Neural progenitor cell (in vitro differentiated cells): ENCODE measurements at regions not wholly inside any gene's neighbourhood (a gene's known extent, or its start where the extent isn't known, plus 50 kb on each side); places are given as distances from the start of the nearest gene placed in this dataset.

Experiments used
- DNase-seq: peaks from one replicate; pipeline ENCODE4 v3.0.0-alpha.2; 2016; ENCODE audit warnings: low spot score
- H2AFZ ChIP-seq: fragments of 200-600 bp; sonication (generic); replicated peaks from 2 replicates; pipeline ENCODE4 v1.6.1; 2016; ENCODE audit warnings: antibody characterized with exemption
- H3F3A ChIP-seq: fragments of 200-600 bp; sonication (generic); 2 replicates; pipeline ENCODE4 v1.6.1; 2016; ENCODE audit warnings: antibody characterized with exemption, low read depth
- H3K27ac ChIP-seq: fragments of 200-600 bp; sonication (generic); 2 replicates; pipeline ENCODE4 v1.5.1; 2016; ENCODE audit warnings: mild to moderate bottlenecking
- H3K27me3 ChIP-seq: fragments of 200-600 bp; sonication (generic); 2 replicates; pipeline ENCODE4 v1.6.1; 2016; ENCODE audit warnings: mild to moderate bottlenecking, moderate library complexity
- H3K36me3 ChIP-seq: fragments of 200-600 bp; sonication (generic); 2 replicates; pipeline ENCODE4 v1.5.1; 2016
- H3K4me1 ChIP-seq: fragments of 200-600 bp; sonication (generic); 2 replicates; pipeline ENCODE4 v1.6.1; 2016; ENCODE audit warnings: mixed run types
- H3K4me2 ChIP-seq: fragments of 200-600 bp; sonication (generic); 2 replicates; pipeline ENCODE4 v1.6.1; 2016
- H3K4me3 ChIP-seq: fragments of 200-600 bp; sonication (generic); 2 replicates; pipeline ENCODE4 v1.5.1; 2016
- H3K79me2 ChIP-seq: fragments of 200-600 bp; sonication (generic); 2 replicates; pipeline ENCODE4 v1.6.1; 2016; ENCODE audit warnings: low read depth
- H3K9ac ChIP-seq: fragments of 200-600 bp; sonication (generic); 2 replicates; pipeline ENCODE4 v1.6.1; 2016
- H3K9me3 ChIP-seq: fragments of 200-600 bp; sonication (generic); 2 replicates; pipeline ENCODE4 v1.5.1; 2016; ENCODE audit warnings: low read depth
- H4K20me1 ChIP-seq: fragments of 200-600 bp; sonication (generic); 2 replicates; pipeline ENCODE4 v1.6.1; 2016; ENCODE audit warnings: low read depth
- H3K27ac Mint-ChIP-seq: 3 replicates; pipeline ENCODE4 v1.8.0; 2021; ENCODE audit warnings: mixed read lengths
- H3K27me3 Mint-ChIP-seq: 2 replicates; pipeline ENCODE4 v1.8.0; 2022; ENCODE audit warnings: low read depth, mild to moderate bottlenecking, inconsistent platforms, moderate library complexity, mixed read lengths; ENCODE audit not compliant: insufficient read depth
- H3K36me3 Mint-ChIP-seq: 3 replicates; pipeline ENCODE4 v1.8.0; 2021; ENCODE audit warnings: mixed read lengths
- H3K4me1 Mint-ChIP-seq: 3 replicates; pipeline ENCODE4 v1.8.0; 2021; ENCODE audit warnings: mixed read lengths
- H3K4me3 Mint-ChIP-seq: 3 replicates; pipeline ENCODE4 v1.8.0; 2021; ENCODE audit warnings: mild to moderate bottlenecking, moderate library complexity, mixed read lengths
- H3K9me3 Mint-ChIP-seq: 3 replicates; pipeline ENCODE4 v1.8.0; 2020; ENCODE audit warnings: mixed read lengths
- CTCF ChIP-seq: fragments of 200-600 bp; sonication (generic); IDR thresholded peaks from 2 replicates; pipeline ENCODE4 v1.5.1; 2017; ENCODE audit warnings: antibody characterized with exemption, mild to moderate bottlenecking
- EZH2 ChIP-seq: fragments of 200-600 bp; sonication (generic); IDR thresholded peaks from 2 replicates; pipeline ENCODE4 v1.6.1; 2017; ENCODE audit warnings: antibody characterized with exemption, mild to moderate bottlenecking, moderate library complexity
- EZH2phosphoT487 ChIP-seq: fragments of 200-600 bp; sonication (generic); IDR thresholded peaks from 2 replicates; pipeline ENCODE4 v1.6.1; 2017; ENCODE audit warnings: antibody characterized with exemption

GRCh38 chr5:3104429-3105060 is 353.1 kb upstream of the IRX2 start:
- TF ChIP-seq EZH2 (no peak), CTCF (no peak), EZH2phosphoT487 (peak; percentile 95)
- Histone ChIP-seq H3K9ac (no peak overlapping the region), H3K27me3 (peaks cover 81% of the 10 kb centered on the region), H3K9me3 (no peaks in the 10 kb centered on the region), H3K36me3 (no peaks in the 10 kb centered on the region), H4K20me1 (peaks cover 22% of the 10 kb centered on the region), H3K4me3 (peak overlapping the region; percentile 8), H3K4me1 (peaks cover 56% of the 10 kb centered on the region), H3F3A (peaks cover 56% of the 10 kb centered on the region), H3K79me2 (no peaks in the 10 kb centered on the region), H3K27ac (peak overlapping the region; percentile 66), H3K4me2 (peak overlapping the region; percentile 68), H2AFZ (no peak overlapping the region)
- Mint-ChIP-seq H3K27ac (peak overlapping the region; percentile 80), H3K36me3 (no peaks in the 10 kb centered on the region), H3K4me3 (peak overlapping the region; percentile 73), H3K4me1 (peaks cover 79% of the 10 kb centered on the region), H3K9me3 (no peaks in the 10 kb centered on the region), H3K27me3 (peaks cover 17% of the 10 kb centered on the region)
- DNase-seq: peak; percentile 87

- TF ChIP-seq EZH2: no peak
- TF ChIP-seq CTCF: no peak
- TF ChIP-seq EZH2phosphoT487: no peak
- Mint-ChIP-seq H3K4me3 (peak overlapping the region; percentile 73), H3K36me3 (no peaks in the 10 kb centered on the region), H3K4me1 (peaks cover 74% of the 10 kb centered on the region), H3K27ac (peak overlapping the region; percentile 80), H3K27me3 (peaks cover 17% of the 10 kb centered on the region), H3K9me3 (no peaks in the 10 kb centered on the region)
- peaks cover 56% of the 10 kb centered on the region for H3K4me1 ChIP-seq
- H3K9ac ChIP-seq: no peak overlapping the region
- H3K79me2 ChIP-seq: no peaks in the 10 kb centered on the region
- peak overlapping the region; percentile 8 for H3K4me3 ChIP-seq
- H2AFZ ChIP-seq: no peak overlapping the region
- H3K27me3 ChIP-seq: peaks cover 80% of the 10 kb centered on the region
- no peaks in the 10 kb centered on the region for H3K36me3 ChIP-seq
- H3F3A ChIP-seq: peaks cover 56% of the 10 kb centered on the region
- no peaks in the 10 kb centered on the region for H3K9me3 ChIP-seq
- H4K20me1 ChIP-seq: peaks cover 22% of the 10 kb centered on the region
- DNase-seq: peak; percentile 79
- H3K4me2 ChIP-seq: peak overlapping the region; percentile 68
- H3K27ac ChIP-seq: no peak overlapping the region
Observed at GRCh38 chr5:3103262-3103811, 351.9 kb upstream of the IRX2 start.

- Histone ChIP-seq H3K4me1 (peaks cover 54% of the 10 kb centered on the region), H3K27me3 (peaks cover 72% of the 10 kb centered on the region), H3K27ac (no peak overlapping the region), H2AFZ (no peak overlapping the region), H3K4me3 (no peak overlapping the region), H3K36me3 (no peaks in the 10 kb centered on the region), H3K9ac (no peak overlapping the region), H3F3A (peaks cover 56% of the 10 kb centered on the region), H3K9me3 (no peaks in the 10 kb centered on the region), H3K79me2 (no peaks in the 10 kb centered on the region), H3K4me2 (peak overlapping the region; percentile 68), H4K20me1 (peaks cover 22% of the 10 kb centered on the region)
- peaks cover 17% of the 10 kb centered on the region for H3K27me3 Mint-ChIP-seq
- H3K36me3 Mint-ChIP-seq: no peaks in the 10 kb centered on the region
- no peak for DNase-seq
- H3K4me1 Mint-ChIP-seq: peaks cover 66% of the 10 kb centered on the region
- peak overlapping the region; percentile 73 for H3K4me3 Mint-ChIP-seq
- peak overlapping the region; percentile 80 for H3K27ac Mint-ChIP-seq
- TF ChIP-seq EZH2phosphoT487 (no peak), EZH2 (no peak), CTCF (no peak)
- no peaks in the 10 kb centered on the region for H3K9me3 Mint-ChIP-seq
Observed at GRCh38 chr5:3102531-3102930, 351.1 kb upstream of the IRX2 start.
